KBM-7 (cell line): ENCODE measurements at regions not wholly inside any gene's neighbourhood (a gene's known extent, or its start where the extent isn't known, plus 50 kb on each side); places are given as distances from the start of the nearest gene placed in this dataset.
"Not testable (repeated sequence)": the region's sequence is repeated elsewhere in the genome, so short reads cannot be mapped to it uniquely, and the experiment has no call there.

ENCODE experiments used
- DNase-seq: peaks from one replicate; pipeline ENCODE4 v3.0.0-alpha.2; 2015
- in situ Hi-C: fragments of 300-500 bp; cut with MboI; formaldehyde crosslinking; loops from 2 replicates; pipeline ENCODE4 v1.14.3; 2020; ENCODE audit warnings: low sequenced_read_pairs, low pct_unique_long_range_greater_than_20kb, mixed read lengths

GRCh38 chr18:44552706-44553105, 128.0 kb upstream of the SETBP1 start:
- in situ Hi-C loops: no loop called here
- DNase-seq: no peak

DNA sequence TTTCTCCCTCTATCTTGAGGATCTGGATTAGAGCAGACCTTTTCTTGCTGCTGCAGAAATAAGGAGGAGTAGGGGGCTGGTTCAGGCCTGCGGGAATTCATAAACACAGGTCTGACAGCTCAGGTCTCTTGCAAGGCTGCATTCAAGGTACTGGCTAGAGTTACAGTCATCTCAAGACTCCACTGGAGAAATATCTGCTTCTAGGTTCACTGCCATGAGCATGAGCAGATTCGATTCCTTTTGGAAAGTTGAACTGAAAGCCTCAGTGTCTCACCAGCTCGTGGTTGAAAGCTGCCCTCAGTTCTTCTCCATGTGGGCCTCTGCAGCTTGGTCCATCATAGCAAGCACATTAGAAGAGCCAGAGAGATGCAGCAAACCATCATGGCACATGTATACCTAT, 124.4 kb upstream of the SETBP1 start:
- DNase-seq: no peak
- in situ Hi-C loops: no loop called here

GRCh38 chr18:44557616-44558151, 123.0 kb upstream of the SETBP1 start:
- DNase-seq: no peak
- in situ Hi-C loops: no loop called here

DNA sequence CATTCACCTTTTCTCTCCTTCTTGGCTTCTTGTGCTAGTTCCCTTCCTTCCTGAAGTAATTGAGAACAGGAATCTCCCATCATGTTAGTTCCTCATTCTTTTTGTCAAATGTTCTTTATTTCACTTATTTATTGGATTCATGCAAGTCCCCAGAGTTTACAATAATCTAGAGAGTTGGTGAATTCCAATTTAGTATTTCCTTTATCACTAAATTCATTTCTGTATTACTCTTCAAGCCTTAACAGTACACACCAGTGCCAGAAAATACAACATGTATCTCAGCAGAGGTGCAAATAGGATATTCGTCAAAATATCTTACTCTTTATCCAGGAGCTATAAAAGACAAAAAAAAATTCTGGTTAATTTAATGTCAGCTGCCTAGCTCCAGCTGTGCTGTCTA, 121.9 kb upstream of the SETBP1 start:
- no peak for DNase-seq
- in situ Hi-C loops: no loop called here

GRCh38 chr18:44562986-44563385, 117.7 kb upstream of the SETBP1 start:
- DNase-seq: no peak
- in situ Hi-C loops: no loop called here

- in situ Hi-C loops: no loop called here
- no peak for DNase-seq
Observed at GRCh38 chr18:44564922-44565321, 115.8 kb upstream of the SETBP1 start.

- in situ Hi-C loops: no loop called here
- no peak for DNase-seq
Observed at GRCh38 chr18:44568342-44568741, 112.3 kb upstream of the SETBP1 start.

- in situ Hi-C loops: no loop called here
- DNase-seq: no peak
Observed at GRCh38 chr18:44568986-44569385, 111.7 kb upstream of the SETBP1 start.

GRCh38 chr18:44569391-44570055, 111.2 kb upstream of the SETBP1 start:
- no peak for DNase-seq
- in situ Hi-C loops: no loop called here

GRCh38 chr18:44579028-44579702, 101.5 kb upstream of the SETBP1 start:
- peak; percentile 3 for DNase-seq
- in situ Hi-C loops: no loop called here

- in situ Hi-C loops: no loop called here
- DNase-seq: no peak
Observed at GRCh38 chr18:44579745-44580144, 100.9 kb upstream of the SETBP1 start.

- no peak for DNase-seq
- in situ Hi-C loops: no loop called here
Observed at GRCh38 chr18:44580159-44580558, 100.5 kb upstream of the SETBP1 start.

DNA sequence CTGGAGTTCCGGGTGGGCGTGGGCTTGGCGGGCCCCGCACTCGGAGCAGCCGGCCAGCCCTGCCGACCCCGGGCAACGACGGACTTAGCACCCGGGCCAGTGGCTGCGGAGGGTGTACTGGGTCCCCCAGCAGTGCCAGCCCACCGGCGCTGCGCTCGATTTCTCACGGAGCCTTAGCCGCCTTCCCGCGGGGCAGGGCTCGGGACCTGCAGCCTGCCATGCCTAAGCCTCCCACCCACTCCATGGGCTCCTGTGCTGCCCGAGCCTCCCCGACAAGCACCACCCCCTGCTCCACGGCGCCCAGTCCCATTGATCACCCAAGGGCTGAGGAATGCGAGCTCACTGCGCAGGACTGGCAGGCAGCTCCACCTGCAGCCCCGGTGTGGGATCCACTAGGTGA, 99.9 kb upstream of the SETBP1 start:
- in situ Hi-C loops, DNase-seq: not testable (repeated sequence)

GRCh38 chr18:44582456-44582855, 98.2 kb upstream of the SETBP1 start:
- in situ Hi-C loops: no loop called here
- no peak for DNase-seq

GRCh38 chr18:44584900-44585299, 95.8 kb upstream of the SETBP1 start:
- DNase-seq: no peak
- in situ Hi-C loops: no loop called here

DNA sequence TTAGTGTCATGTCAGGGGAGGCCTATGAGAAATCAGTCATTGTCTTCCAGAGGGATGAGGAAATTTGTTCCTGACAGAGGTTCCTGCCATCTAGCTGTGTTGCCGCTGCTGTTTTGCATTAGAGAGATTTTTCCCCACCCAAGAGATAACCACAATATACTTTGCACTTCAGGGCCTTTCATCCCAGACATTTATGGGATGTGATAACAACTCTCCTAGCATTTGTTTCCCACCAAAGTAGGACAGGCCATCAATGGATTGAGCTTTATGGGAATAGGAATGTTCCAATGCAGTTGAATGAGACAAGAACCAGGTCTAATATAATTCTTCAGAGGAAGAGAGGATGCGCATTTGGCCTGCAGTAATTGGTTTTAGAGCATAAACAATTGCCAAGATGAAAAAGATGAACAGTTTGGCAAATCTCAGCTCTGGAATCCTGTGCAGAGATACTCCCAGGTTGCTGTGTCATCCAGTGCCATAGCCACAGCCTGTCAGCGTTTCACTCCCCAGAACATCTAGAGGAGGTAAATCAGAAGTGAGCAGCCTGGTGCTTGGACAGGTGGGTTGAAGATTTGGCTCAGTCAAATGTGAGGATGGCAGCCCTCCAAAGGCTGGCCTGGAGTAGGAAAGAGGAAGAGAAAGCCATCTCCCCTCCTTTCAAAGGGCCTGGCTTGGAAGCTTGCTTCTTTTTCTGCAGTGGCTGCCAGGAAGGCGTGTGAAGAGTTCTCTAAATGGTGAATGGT, 93.7 kb upstream of the SETBP1 start:
- DNase-seq: no peak
- in situ Hi-C loops: no loop called here

- in situ Hi-C loops: no loop called here
Observed at GRCh38 chr18:44588508-44588907, 92.2 kb upstream of the SETBP1 start.

GRCh38 chr18:44589693-44590355, 90.9 kb upstream of the SETBP1 start:
- DNase-seq: no peak
- in situ Hi-C loops: no loop called here

More at GRCh38 chr18:44588508-44588907, 92.2 kb upstream of the SETBP1 start:
- no peak for DNase-seq

- no peak for DNase-seq
Observed at GRCh38 chr18:44590956-44591670, 89.6 kb upstream of the SETBP1 start.

More at GRCh38 chr18:44590956-44591670, 89.6 kb upstream of the SETBP1 start:
- in situ Hi-C loops: no loop called here
